ENCODE measurements at regions not wholly inside any gene's neighbourhood (a gene's known extent, or its start where the extent isn't known, plus 50 kb on each side); places are given as distances from the start of the nearest gene placed in this dataset.

DNA sequence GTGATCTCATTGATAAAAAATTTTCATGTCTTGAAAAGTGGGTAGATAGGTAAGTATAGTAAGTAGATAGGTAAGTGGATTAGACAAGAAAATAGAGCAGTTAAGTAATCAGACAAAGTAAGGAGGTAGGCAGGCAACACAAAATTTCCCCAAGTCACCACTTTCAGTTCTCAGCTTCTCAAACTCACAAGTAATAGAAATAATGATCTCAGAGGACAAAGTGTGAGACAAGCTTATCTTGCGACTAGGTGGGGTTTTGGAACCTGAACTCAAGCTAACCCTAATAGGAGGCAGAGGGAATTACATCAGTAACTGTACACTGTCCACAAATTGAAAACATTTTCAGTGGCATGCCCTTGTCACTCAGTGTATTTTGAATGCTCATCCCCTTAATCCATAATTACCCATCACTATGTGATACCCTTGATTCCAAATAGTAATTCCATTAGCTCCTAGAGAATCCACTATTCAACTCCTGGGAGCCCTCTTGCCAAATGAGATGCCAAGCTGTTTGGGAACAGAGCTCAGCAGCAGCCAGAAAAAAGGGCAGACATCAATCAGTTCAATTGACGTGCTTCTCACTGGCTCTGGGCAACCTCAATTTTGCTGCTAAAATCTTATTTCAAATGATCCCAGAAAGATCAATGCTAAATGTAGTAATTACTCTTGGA is 703.2 kb downstream of the XPNPEP1 start:
- TF ChIP-seq POLR2A (IDR thresholded peaks at IDR 0.05; ENCODE audit: borderline replicate concordance, extremely low read depth, insufficient read depth, insufficient read length): no peak
- TF ChIP-seq, protein P1, sequence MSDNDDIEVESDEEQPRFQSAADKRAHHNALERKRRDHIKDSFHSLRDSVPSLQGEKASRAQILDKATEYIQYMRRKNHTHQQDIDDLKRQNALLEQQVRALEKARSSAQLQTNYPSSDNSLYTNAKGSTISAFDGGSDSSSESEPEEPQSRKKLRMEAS (IDR thresholded peaks at IDR 0.05): no peak
- no peak for TF ChIP-seq JUND (IDR thresholded peaks at IDR 0.05)
- no peak for TF ChIP-seq TCF7L2 (IDR thresholded peaks at IDR 0.05; ENCODE audit: borderline replicate concordance, extremely low read depth, insufficient read depth, insufficient read length)
- TF ChIP-seq, protein P2, sequence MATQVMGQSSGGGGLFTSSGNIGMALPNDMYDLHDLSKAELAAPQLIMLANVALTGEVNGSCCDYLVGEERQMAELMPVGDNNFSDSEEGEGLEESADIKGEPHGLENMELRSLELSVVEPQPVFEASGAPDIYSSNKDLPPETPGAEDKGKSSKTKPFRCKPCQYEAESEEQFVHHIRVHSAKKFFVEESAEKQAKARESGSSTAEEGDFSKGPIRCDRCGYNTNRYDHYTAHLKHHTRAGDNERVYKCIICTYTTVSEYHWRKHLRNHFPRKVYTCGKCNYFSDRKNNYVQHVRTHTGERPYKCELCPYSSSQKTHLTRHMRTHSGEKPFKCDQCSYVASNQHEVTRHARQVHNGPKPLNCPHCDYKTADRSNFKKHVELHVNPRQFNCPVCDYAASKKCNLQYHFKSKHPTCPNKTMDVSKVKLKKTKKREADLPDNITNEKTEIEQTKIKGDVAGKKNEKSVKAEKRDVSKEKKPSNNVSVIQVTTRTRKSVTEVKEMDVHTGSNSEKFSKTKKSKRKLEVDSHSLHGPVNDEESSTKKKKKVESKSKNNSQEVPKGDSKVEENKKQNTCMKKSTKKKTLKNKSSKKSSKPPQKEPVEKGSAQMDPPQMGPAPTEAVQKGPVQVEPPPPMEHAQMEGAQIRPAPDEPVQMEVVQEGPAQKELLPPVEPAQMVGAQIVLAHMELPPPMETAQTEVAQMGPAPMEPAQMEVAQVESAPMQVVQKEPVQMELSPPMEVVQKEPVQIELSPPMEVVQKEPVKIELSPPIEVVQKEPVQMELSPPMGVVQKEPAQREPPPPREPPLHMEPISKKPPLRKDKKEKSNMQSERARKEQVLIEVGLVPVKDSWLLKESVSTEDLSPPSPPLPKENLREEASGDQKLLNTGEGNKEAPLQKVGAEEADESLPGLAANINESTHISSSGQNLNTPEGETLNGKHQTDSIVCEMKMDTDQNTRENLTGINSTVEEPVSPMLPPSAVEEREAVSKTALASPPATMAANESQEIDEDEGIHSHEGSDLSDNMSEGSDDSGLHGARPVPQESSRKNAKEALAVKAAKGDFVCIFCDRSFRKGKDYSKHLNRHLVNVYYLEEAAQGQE (IDR thresholded peaks at IDR 0.05; ENCODE audit: low read depth): no peak
- TF ChIP-seq, protein P3, sequence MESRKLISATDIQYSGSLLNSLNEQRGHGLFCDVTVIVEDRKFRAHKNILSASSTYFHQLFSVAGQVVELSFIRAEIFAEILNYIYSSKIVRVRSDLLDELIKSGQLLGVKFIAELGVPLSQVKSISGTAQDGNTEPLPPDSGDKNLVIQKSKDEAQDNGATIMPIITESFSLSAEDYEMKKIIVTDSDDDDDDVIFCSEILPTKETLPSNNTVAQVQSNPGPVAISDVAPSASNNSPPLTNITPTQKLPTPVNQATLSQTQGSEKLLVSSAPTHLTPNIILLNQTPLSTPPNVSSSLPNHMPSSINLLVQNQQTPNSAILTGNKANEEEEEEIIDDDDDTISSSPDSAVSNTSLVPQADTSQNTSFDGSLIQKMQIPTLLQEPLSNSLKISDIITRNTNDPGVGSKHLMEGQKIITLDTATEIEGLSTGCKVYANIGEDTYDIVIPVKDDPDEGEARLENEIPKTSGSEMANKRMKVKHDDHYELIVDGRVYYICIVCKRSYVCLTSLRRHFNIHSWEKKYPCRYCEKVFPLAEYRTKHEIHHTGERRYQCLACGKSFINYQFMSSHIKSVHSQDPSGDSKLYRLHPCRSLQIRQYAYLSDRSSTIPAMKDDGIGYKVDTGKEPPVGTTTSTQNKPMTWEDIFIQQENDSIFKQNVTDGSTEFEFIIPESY (IDR thresholded peaks at IDR 0.05; ENCODE audit: extremely low read depth, insufficient replicate concordance, low read length): no peak
- TF ChIP-seq, protein P4, sequence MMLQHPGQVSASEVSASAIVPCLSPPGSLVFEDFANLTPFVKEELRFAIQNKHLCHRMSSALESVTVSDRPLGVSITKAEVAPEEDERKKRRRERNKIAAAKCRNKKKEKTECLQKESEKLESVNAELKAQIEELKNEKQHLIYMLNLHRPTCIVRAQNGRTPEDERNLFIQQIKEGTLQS (IDR thresholded peaks at IDR 0.05): no peak
- TF ChIP-seq ZNF274 (IDR thresholded peaks at IDR 0.05; ENCODE audit: low read depth, low read length): no peak
- no peak for TF ChIP-seq SRF (IDR thresholded peaks at IDR 0.05; ENCODE audit: low read depth)
- no peak for TF ChIP-seq RAD21 (IDR thresholded peaks at IDR 0.05; ENCODE audit: low read depth)
- no peak for TF ChIP-seq YY1 (IDR thresholded peaks at IDR 0.05; ENCODE audit: extremely low read depth, insufficient replicate concordance, low read depth, low read length)
- TF ChIP-seq, protein P5, sequence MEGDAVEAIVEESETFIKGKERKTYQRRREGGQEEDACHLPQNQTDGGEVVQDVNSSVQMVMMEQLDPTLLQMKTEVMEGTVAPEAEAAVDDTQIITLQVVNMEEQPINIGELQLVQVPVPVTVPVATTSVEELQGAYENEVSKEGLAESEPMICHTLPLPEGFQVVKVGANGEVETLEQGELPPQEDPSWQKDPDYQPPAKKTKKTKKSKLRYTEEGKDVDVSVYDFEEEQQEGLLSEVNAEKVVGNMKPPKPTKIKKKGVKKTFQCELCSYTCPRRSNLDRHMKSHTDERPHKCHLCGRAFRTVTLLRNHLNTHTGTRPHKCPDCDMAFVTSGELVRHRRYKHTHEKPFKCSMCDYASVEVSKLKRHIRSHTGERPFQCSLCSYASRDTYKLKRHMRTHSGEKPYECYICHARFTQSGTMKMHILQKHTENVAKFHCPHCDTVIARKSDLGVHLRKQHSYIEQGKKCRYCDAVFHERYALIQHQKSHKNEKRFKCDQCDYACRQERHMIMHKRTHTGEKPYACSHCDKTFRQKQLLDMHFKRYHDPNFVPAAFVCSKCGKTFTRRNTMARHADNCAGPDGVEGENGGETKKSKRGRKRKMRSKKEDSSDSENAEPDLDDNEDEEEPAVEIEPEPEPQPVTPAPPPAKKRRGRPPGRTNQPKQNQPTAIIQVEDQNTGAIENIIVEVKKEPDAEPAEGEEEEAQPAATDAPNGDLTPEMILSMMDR (IDR thresholded peaks at IDR 0.05 in 2 of 3, conservative IDR thresholded peaks at IDR 0.05 in 1 of 3; ENCODE audit: borderline replicate concordance in 1 of 3, insufficient read depth in 1 of 3, low read depth in 2 of 3, low read length in 2 of 3): no peak
- TF ChIP-seq ZFX (IDR thresholded peaks at IDR 0.05): no peak
- no peak for TF ChIP-seq CEBPB (IDR thresholded peaks at IDR 0.05; ENCODE audit: low read depth)
- TF ChIP-seq SP1 (IDR thresholded peaks at IDR 0.05; ENCODE audit: low read depth): no peak
- no peak for TF ChIP-seq CBX3 (IDR thresholded peaks at IDR 0.05; ENCODE audit: low read depth)
- no peak for TF ChIP-seq POLR2AphosphoS5 (IDR thresholded peaks at IDR 0.05; ENCODE audit: low read depth, low read length)
- TF ChIP-seq EZH2 (IDR thresholded peaks at IDR 0.05): no peak
- H3K9ac ChIP-seq (ENCODE audit: low read length): no peak overlapping the region
- H3K9me3 ChIP-seq (ENCODE audit: control insufficient read depth in 1 of 2, insufficient read depth in 1 of 2, low read depth in 1 of 2, low read length in 2 of 2): peaks cover 27 to 31% of the 10 kb centered on the region in 2 experiments; a peak in 2 of 4 replicates
- DNase-seq (ENCODE audit: low read depth, low spot score): no peak
- H3K27me3 ChIP-seq (ENCODE audit: insufficient read depth, low read length): no peaks in the 10 kb centered on the region
- ATAC-seq: no peak
- intact Hi-C loops (cut with micrococcal nuclease): no loop called here
- no peaks in the 10 kb centered on the region for H4K20me1 ChIP-seq (ENCODE audit: insufficient read depth)
- ChIA-PET CTCF (no interaction called here), POLR2A (no interaction called here), RAD21 (ENCODE audit: low non-redundant PET in 1 of 2, low total read pairs in 2 of 2, uncharacterized antibody in 2 of 2, unreplicated experiment in 2 of 2) (no interaction called here)
- no peaks in the 10 kb centered on the region for H3K79me2 ChIP-seq (ENCODE audit: insufficient read depth, low read length)
- H3K27ac ChIP-seq (ENCODE audit: low read depth, low read length): no peak overlapping the region
- no peaks in the 10 kb centered on the region for H3K4me1 ChIP-seq (ENCODE audit: control insufficient read depth in 1 of 2, insufficient read depth in 2 of 2, low read length in 2 of 2)
- no peak overlapping the region for H3K4me2 ChIP-seq (ENCODE audit: low read length)
- no peak overlapping the region for H3K4me3 ChIP-seq (replicated peaks in 1 of 2; ENCODE audit: low read depth in 1 of 2, low read length in 2 of 2)
- no peaks in the 10 kb centered on the region for H3K36me3 ChIP-seq (ENCODE audit: control insufficient read depth in 1 of 2, insufficient read depth in 2 of 2, low read length in 2 of 2)
- no peaks in the 10 kb centered on the region for H3K9me2 ChIP-seq (ENCODE audit: insufficient read depth)
- BruUV-seq (replicated peaks): no TSS peak
- no peak overlapping the region for H2AFZ ChIP-seq (ENCODE audit: low read depth, low read length, poor library complexity, severe bottlenecking)

Measured in HCT116 (cell line).